T-helper 2 cell (primary cell): ENCODE measurements at regions not wholly inside any gene's neighbourhood (a gene's known extent, or its start where the extent isn't known, plus 50 kb on each side); places are given as distances from the start of the nearest gene placed in this dataset.

ENCODE experiments used
- DNase-seq, 5 experiments: peaks; one replicate each; pipeline versions ENCODE4 v3.0.0 to v3.0.0-alpha.2; 2012 to 2022

- DNase-seq: no peak
Observed at GRCh38 chr1:238257018-238257621, 366.4 kb upstream of the ZP4 start.

- DNase-seq: no peak
Observed at GRCh38 chr1:238254935-238255334, 364.2 kb upstream of the ZP4 start.

GRCh38 chr1:238252033-238252802, 361.5 kb upstream of the ZP4 start:
- DNase-seq: peak in 1 of 5 experiments; percentile 29

- no peak for DNase-seq
Observed at GRCh38 chr1:238248356-238248755, 357.6 kb upstream of the ZP4 start.

DNA sequence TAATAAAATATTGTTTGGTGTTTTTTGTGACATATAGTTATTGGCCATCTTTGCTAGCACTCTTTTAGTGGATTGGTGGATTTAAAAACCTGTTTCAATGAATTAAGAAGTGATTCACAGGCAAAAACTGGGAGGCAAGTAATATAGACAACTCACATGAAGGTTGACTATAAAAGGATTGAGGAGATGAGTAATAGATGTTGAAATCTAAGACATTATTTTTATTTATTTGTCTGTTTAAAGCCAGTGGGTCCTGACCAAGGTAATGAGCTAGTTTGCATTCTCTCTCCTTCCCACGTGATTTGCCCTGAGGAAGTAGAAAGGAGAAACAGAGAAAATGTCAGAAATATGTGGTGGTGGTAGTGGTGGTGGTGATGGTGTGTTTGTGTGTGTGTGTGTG, 351.5 kb upstream of the ZP4 start:
- DNase-seq: no peak

- no peak for DNase-seq
Observed at GRCh38 chr1:238241607-238242006, 350.9 kb upstream of the ZP4 start.

- no peak for DNase-seq
Observed at GRCh38 chr1:238239343-238239742, 348.6 kb upstream of the ZP4 start.

DNA sequence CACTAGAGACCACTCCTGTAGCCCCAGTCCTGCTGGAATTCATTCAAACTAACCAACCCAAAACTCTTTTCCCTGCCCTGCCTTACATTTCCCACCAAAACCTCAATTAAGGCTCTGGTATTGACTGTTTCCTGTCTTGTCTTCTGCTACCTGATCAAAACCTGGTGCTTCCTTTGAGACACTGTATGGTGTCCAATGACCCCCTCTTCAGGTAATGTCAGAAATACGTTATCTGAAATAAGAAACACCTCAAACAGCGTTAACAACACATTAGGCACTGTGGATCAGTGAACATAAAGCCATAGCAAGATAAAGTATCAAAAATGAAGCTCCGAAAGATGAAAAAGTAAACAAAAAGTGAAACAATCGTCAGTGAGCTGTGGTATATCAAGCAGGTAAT, 343.2 kb upstream of the ZP4 start:
- no peak for DNase-seq

DNA sequence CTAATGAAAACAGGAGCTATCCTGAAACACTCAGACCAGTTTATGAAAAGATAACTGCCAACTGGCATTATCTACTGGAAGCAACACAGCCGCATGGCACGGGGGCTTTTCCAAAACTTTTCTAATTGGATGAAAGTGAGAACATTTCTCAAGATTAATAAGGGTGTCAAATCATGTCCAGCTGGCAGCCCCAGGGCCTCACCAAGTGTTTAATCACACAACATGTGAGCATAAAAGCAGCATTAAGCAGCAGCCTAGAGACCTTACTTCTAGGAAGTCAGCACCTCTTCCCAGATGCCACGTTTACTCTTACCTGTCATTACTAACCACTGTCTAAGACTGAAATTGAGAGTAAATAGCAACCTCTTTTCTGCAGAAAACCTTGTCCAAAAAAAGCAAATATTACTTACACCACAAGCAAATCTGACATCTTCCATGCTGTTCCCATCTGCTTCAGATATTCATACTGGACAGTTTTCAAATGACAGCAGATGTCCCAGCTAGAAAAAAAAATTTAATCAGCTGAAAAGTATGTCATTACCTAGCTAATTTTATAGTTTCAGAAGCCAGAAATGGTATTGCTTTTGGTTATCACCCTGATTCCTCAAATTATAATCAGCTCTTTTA, 341.5 kb upstream of the ZP4 start:
- no peak for DNase-seq

DNA sequence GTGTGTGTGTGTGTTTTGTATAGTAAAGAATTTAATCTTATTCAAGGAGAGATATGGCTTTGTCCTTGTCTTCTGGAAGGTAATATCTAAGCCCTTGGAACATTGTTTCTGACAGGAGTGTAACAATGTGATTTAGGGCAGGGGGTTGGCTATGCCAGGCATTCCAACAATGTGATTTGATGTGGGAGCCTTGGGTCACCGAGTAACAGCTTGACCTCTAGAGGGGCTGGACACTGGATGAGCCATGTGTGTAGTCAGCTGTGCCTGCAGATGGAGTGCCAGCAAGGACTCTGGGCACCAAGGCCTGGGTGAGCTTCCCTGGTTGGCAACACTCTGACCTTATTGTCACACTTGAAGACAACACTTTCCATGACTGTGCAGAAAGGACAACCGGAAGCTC, 336.1 kb upstream of the ZP4 start:
- DNase-seq: no peak

- DNase-seq: no peak
Observed at GRCh38 chr1:238223076-238223640, 332.4 kb upstream of the ZP4 start.

- no peak for DNase-seq
Observed at GRCh38 chr1:238221738-238222137, 331.0 kb upstream of the ZP4 start.

- no peak for DNase-seq
Observed at GRCh38 chr1:238214449-238214848, 323.7 kb upstream of the ZP4 start.

- no peak for DNase-seq
Observed at GRCh38 chr1:238205045-238205662, 314.4 kb upstream of the ZP4 start.

- no peak for DNase-seq
Observed at GRCh38 chr1:238201992-238202391, 311.3 kb upstream of the ZP4 start.

DNA sequence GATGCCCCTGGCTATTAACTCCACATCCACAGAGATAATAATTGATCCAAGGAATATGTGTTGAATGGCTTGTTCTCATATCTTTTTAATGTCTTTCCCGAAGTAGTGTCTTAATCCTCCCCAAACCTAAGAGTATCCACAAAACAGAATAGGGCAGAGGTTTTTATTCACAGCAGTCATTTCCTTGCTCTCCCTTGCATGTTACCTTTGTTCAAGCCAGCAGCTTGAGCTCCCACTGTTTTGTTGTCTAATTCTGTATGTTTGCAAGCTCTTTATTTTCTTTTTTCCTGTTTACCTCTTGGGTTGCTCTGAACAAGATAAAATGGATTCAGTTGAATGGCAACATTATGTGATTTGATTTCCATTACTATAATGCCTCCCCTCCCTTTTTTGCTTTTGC, 308.6 kb upstream of the ZP4 start:
- no peak for DNase-seq

DNA sequence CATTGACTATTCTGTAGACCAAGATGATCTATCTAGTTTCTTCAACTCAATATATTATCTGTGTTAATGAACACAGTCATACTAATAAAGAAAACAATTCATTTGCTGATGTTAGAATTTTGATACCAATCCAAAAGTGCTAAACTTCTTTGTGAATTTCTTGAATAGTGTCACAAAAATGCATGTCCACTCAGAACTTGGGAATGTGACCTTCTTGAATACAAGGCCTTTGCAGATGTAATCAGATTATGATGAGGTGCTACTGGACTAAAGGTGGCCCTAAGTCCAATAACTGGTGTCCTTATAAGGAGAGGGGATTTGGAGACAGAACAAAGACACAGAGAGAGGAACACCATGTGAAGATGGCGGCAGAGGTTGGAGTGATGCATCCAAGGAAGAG, 305.8 kb upstream of the ZP4 start:
- DNase-seq: no peak

DNA sequence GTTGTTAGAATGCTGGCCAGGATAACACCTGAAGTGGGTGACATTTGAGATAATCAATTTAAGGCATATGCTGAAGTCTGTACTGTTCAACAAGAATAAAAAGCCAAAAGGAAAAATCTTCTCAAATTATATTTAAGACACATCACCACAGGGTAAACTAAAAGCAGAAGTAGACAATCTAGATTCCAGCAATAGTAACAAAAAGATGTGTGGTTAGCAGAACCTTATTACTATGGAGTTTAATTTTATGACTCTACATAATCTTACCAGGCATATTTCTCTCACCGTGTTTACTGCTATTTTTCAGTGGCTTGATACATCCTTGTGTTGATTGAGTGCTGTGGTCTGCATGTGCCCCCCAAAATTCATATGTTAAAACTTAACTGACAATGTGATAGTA, 300.4 kb upstream of the ZP4 start:
- DNase-seq: no peak

DNA sequence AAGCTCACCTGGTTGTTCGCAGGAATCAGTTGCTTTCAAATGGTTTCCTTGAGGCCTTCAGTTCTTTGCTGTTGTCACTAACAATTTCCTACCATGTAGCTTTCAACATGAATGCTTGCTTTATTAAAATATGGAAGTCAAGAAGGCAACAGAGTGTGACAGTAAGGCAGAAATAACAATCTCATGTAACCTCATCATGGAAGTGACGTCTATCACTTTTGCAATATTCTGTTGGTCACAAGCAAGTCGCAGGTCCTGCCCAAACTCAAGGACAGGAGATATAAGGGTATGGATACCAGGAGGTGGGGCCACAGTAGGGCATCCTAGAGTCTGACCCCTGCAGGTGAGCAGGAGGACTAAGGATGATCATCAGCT, 296.8 kb upstream of the ZP4 start:
- DNase-seq: no peak

GRCh38 chr1:238186887-238187574, 296.3 kb upstream of the ZP4 start:
- no peak for DNase-seq

GRCh38 chr1:238177960-238178645, 287.4 kb upstream of the ZP4 start:
- no peak for DNase-seq

GRCh38 chr1:238177351-238177750, 286.6 kb upstream of the ZP4 start:
- no peak for DNase-seq
